ENCODE measurements at regions not wholly inside any gene's neighbourhood (a gene's known extent, or its start where the extent isn't known, plus 50 kb on each side); places are given as distances from the start of the nearest gene placed in this dataset.

DNA sequence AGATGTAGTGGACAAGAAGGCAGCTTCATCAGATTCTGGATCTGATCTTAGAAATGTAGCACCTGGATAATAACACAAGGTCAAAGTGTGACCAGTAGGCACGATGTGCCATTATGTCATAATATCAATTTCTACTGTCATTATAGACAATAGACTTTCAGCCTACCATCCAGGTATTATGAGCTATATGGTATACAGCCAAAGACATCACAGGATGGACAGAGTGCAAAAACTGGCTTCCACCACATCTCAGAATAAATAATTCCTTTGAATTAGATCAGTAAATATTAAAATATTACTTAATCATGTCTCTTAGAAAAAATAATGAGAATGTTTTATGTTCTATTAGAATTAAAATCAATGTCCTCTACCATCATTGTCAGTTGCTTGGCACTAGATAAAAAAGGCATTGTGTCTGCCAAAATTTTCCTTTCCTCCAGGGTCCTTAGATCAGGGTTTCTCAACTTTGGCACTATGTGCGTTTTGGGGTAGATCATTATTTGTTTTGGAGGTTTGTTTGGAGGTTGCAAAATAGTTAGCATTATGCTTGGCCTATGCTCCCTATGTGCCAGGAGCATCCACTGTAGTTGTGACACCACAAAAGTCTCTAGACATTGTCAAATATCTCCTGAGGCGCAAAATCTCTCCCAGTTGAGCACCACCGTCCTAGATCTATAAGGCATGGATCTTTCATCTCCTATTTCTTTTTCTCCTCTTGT lies 86.7 kb upstream of the NRIP1 start:
- H3K27me3 ChIP-seq (ENCODE audit: control insufficient read depth in 2 of 2, insufficient read depth in 2 of 2, low read length in 2 of 2): no peaks in the 10 kb centered on the region
- TF ChIP-seq, protein P1, sequence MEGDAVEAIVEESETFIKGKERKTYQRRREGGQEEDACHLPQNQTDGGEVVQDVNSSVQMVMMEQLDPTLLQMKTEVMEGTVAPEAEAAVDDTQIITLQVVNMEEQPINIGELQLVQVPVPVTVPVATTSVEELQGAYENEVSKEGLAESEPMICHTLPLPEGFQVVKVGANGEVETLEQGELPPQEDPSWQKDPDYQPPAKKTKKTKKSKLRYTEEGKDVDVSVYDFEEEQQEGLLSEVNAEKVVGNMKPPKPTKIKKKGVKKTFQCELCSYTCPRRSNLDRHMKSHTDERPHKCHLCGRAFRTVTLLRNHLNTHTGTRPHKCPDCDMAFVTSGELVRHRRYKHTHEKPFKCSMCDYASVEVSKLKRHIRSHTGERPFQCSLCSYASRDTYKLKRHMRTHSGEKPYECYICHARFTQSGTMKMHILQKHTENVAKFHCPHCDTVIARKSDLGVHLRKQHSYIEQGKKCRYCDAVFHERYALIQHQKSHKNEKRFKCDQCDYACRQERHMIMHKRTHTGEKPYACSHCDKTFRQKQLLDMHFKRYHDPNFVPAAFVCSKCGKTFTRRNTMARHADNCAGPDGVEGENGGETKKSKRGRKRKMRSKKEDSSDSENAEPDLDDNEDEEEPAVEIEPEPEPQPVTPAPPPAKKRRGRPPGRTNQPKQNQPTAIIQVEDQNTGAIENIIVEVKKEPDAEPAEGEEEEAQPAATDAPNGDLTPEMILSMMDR (IDR thresholded peaks at IDR 0.05): no peak
- H2AFZ ChIP-seq (ENCODE audit: insufficient read depth, low read depth, low read length, poor library complexity, severe bottlenecking): no peak overlapping the region
- H3K4me3 ChIP-seq (replicated peaks in 1 of 3; ENCODE audit: low read depth in 2 of 3, low read length in 3 of 3): no peak overlapping the region
- H4K20me1 ChIP-seq (ENCODE audit: insufficient read depth, low read length): no peaks in the 10 kb centered on the region
- intact Hi-C loops (cut with micrococcal nuclease): no loop called here
- DNase-seq: no peak
- H3K9me3 Mint-ChIP-seq: peaks cover 0 to 6% (median 3%) of the 10 kb centered on the region in 7 donors
- H3K27ac Mint-ChIP-seq: no peak overlapping the region
- H3K9me3 ChIP-seq (replicated peaks in 1 of 2; ENCODE audit: control insufficient read depth in 1 of 2, insufficient read depth in 1 of 2, low read length in 2 of 2): no peaks in the 10 kb centered on the region
- H3K4me1 Mint-ChIP-seq: peaks cover 21% of the 10 kb centered on the region
- H3K9ac ChIP-seq (ENCODE audit: insufficient read depth, low read length, poor library complexity, severe bottlenecking): no peak overlapping the region
- H3K4me2 ChIP-seq (replicated peaks; ENCODE audit: extremely low read depth, low read length, poor library complexity, severe bottlenecking): no peak overlapping the region
- H3K27me3 Mint-ChIP-seq (ENCODE audit: low read depth in 3 of 3): peaks cover 0 to 2% (median 0%) of the 10 kb centered on the region in 3 donors
- no peaks in the 10 kb centered on the region for H3K79me2 ChIP-seq (ENCODE audit: insufficient read depth, low read length)
- H3K4me1 ChIP-seq (ENCODE audit: control insufficient read depth in 1 of 2, insufficient read depth in 2 of 2, low read length in 2 of 2): peaks cover 6 to 9% of the 10 kb centered on the region in 2 donors
- 81% methylated on average over 2 of the region's 4 CpGs for whole genome bisulfite sequencing (ENCODE audit: insufficient coverage)
- no peak overlapping the region for H3K4me3 Mint-ChIP-seq
- H3K27ac ChIP-seq (ENCODE audit: low read depth in 1 of 2, low read length in 2 of 2): no peak overlapping the region
- H3K36me3 ChIP-seq (replicated peaks in 1 of 2; ENCODE audit: control insufficient read depth in 1 of 2, insufficient read depth in 2 of 2, low read length in 2 of 2): no peaks in the 10 kb centered on the region
- H3K36me3 Mint-ChIP-seq: no peaks in the 10 kb centered on the region

DNA sequence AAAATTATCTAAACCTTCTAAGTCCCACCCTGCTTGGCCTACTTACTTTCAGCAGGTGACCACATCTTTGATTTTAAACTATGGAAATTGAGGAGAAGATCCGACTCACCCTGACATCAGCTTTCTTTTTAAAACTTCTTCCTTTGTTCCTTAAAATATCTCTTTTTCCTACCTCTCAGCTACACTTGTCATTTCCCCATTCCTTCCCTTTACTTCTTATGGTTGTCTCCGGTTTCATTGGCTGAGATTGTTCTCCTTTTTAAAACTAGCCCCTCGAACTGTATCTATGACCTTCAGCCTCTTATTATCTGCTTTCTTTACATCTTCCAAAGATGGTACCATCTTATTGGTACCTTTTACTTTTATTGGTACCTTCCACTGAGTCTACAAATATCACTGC lies 87.8 kb upstream of the NRIP1 start:
- TF ChIP-seq, protein P1 (IDR thresholded peaks at IDR 0.05): no peak
- H3K4me1 ChIP-seq (ENCODE audit: control insufficient read depth in 1 of 2, insufficient read depth in 2 of 2, low read length in 2 of 2): peaks cover 6 to 9% of the 10 kb centered on the region in 2 donors
- H4K20me1 ChIP-seq (ENCODE audit: insufficient read depth, low read length): no peaks in the 10 kb centered on the region
- no peak overlapping the region for H3K4me3 ChIP-seq (replicated peaks in 1 of 3; ENCODE audit: low read depth in 2 of 3, low read length in 3 of 3)
- H3K79me2 ChIP-seq (ENCODE audit: insufficient read depth, low read length): no peaks in the 10 kb centered on the region
- H3K36me3 Mint-ChIP-seq: peaks cover 2 to 5% of the 10 kb centered on the region in 2 donors
- peaks cover 0 to 11% (median 8%) of the 10 kb centered on the region in 7 donors for H3K9me3 Mint-ChIP-seq
- no peak overlapping the region for H3K27ac ChIP-seq (ENCODE audit: low read depth in 1 of 2, low read length in 2 of 2)
- H3K27me3 Mint-ChIP-seq (ENCODE audit: low read depth in 3 of 3): peaks cover 0 to 2% (median 0%) of the 10 kb centered on the region in 3 donors
- intact Hi-C loops (cut with micrococcal nuclease): no loop called here
- no peak overlapping the region for H3K9ac ChIP-seq (ENCODE audit: insufficient read depth, low read length, poor library complexity, severe bottlenecking)
- WGBS (ENCODE audit: insufficient coverage): 0% methylated on average over 2 of the region's 3 CpGs
- DNase-seq: peak in 1 of 3 donors; percentile 6
- H2AFZ ChIP-seq (ENCODE audit: insufficient read depth, low read depth, low read length, poor library complexity, severe bottlenecking): no peak overlapping the region
- H3K36me3 ChIP-seq (replicated peaks in 1 of 2; ENCODE audit: control insufficient read depth in 1 of 2, insufficient read depth in 2 of 2, low read length in 2 of 2): no peaks in the 10 kb centered on the region
- H3K27me3 ChIP-seq (ENCODE audit: control insufficient read depth in 2 of 2, insufficient read depth in 2 of 2, low read length in 2 of 2): no peaks in the 10 kb centered on the region
- H3K4me3 Mint-ChIP-seq: no peak overlapping the region
- peak overlapping the region; percentile 11 for H3K4me2 ChIP-seq (replicated peaks; ENCODE audit: extremely low read depth, low read length, poor library complexity, severe bottlenecking)
- H3K9me3 ChIP-seq (replicated peaks in 1 of 2; ENCODE audit: control insufficient read depth in 1 of 2, insufficient read depth in 1 of 2, low read length in 2 of 2): no peaks in the 10 kb centered on the region
- H3K4me1 Mint-ChIP-seq: peaks cover 21% of the 10 kb centered on the region
- H3K27ac Mint-ChIP-seq: no peak overlapping the region

Measured in CD14-positive monocyte (primary cell).